Common myeloid progenitor, CD34-positive (primary cell): ENCODE measurements at regions not wholly inside any gene's neighbourhood (a gene's known extent, or its start where the extent isn't known, plus 50 kb on each side); places are given as distances from the start of the nearest gene placed in this dataset.

Experiments used
- CTCF ChIA-PET: fragments of 350-600 bp; sonication (Branson Sonifier 250); formaldehyde crosslinking; loops from one replicate; lab custom pipeline; 2021; ENCODE audit warnings: antibody characterized with exemption; lab: Charles Lee
- POLR2A ChIA-PET: fragments of 350-600 bp; sonication (Branson Sonifier 250); formaldehyde crosslinking; loops from one replicate; lab custom pipeline; 2021; ENCODE audit warnings: antibody characterized with exemption; lab: Charles Lee
- DNase-seq, 3 donors: peaks; one replicate each; pipeline versions ENCODE4 v3.0.0 to v3.0.0-alpha.2; 2013
- H3K27ac ChIP-seq, 2 experiments: 1 replicate in 1 of 2; 2 replicates in 1 of 2; pipeline ENCODE4 v1.7.0; 2013; ENCODE audit warnings: inconsistent platforms in 2 of 2, low read length in 2 of 2, mild to moderate bottlenecking in 2 of 2, low read depth in 1 of 2, moderate library complexity in 1 of 2; ENCODE audit not compliant: severe bottlenecking in 2 of 2, insufficient read depth in 1 of 2, poor library complexity in 1 of 2
- H3K27me3 ChIP-seq, 5 experiments: replicated peaks in 2 of 5; 1 replicate in 3 of 5; 2 replicates in 2 of 5; pipeline versions ENCODE4 v1.6.1 to v1.7.0; 2013; ENCODE audit warnings: low read length in 4 of 5, mild to moderate bottlenecking in 2 of 5, moderate library complexity in 2 of 5, inconsistent platforms in 1 of 5; ENCODE audit not compliant: insufficient read depth in 5 of 5, control insufficient read depth in 4 of 5
- H3K36me3 ChIP-seq, 4 experiments: 1 replicate in 2 of 4; 2 replicates in 2 of 4; pipeline versions ENCODE4 v1.6.1 to v1.7.0; 2013; ENCODE audit warnings: low read length in 3 of 4, control low read depth in 1 of 4, mild to moderate bottlenecking in 1 of 4; ENCODE audit not compliant: control insufficient read depth in 4 of 4, insufficient read depth in 4 of 4
- H3K4me1 ChIP-seq, 4 experiments: 1 replicate in 3 of 4; 2 replicates in 1 of 4; pipeline versions ENCODE4 v1.6.1 to v1.7.1; 2013; ENCODE audit warnings: low read length in 3 of 4, mild to moderate bottlenecking in 3 of 4, control low read depth in 1 of 4, inconsistent platforms in 1 of 4, moderate library complexity in 1 of 4; ENCODE audit not compliant: control insufficient read depth in 4 of 4, insufficient read depth in 4 of 4; ENCODE audit errors: control extremely low read depth in 1 of 4
- H3K4me3 ChIP-seq, 7 experiments: 1 replicate in 4 of 7; 2 replicates in 3 of 7; pipeline versions ENCODE4 v1.5.1 to v1.7.0; 2013; ENCODE audit warnings: mild to moderate bottlenecking in 7 of 7, low read length in 6 of 7, moderate library complexity in 6 of 7, inconsistent platforms in 2 of 7, low read depth in 2 of 7, control low read depth in 1 of 7; ENCODE audit not compliant: insufficient read depth in 4 of 7, control insufficient read depth in 1 of 7; ENCODE audit errors: extremely low read depth in 1 of 7
- H3K9me3 ChIP-seq, 5 experiments: 1 replicate in 4 of 5; 2 replicates in 1 of 5; pipeline versions ENCODE4 v1.6.1 to v1.7.1; 2013; ENCODE audit warnings: low read length in 4 of 5, mild to moderate bottlenecking in 2 of 5, inconsistent platforms in 1 of 5, low read depth in 1 of 5, moderate library complexity in 1 of 5; ENCODE audit not compliant: control insufficient read depth in 4 of 5, insufficient read depth in 2 of 5; ENCODE audit errors: control extremely low read depth in 1 of 5
- WGBS: methylation state at CpG from one replicate; pipeline ENCODE4 v1.1.5; 2013; ENCODE audit not compliant: insufficient coverage; 5-methylcytosine and 5-hydroxymethylcytosine counted together

DNA sequence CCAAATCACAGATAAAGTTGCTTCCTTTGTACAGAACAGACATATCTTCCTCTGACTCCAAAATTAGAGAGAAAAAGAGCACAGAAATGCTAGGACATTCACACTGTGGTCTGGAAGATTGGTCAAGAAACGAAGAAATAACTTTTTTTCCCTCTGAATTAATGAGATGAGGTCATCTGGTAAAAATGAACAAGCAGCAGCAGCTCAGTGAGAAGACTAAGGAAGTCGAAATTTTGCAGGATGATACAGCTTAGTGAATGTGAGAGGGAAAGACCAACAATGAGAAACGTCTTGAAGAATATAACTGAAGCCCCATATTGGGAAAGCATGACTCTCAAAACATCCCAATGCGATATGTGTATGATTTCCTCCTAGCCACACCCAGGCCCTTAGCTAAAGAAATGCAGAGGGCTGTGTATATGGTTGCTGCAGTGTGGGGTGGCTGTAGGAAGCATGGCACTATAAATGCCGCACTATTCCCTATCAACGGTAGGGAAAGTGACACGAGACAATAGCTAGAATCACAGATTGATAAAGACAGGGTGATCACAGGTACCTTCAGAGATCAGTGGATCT, 208.6 kb downstream of the VEGFC start:
- H3K4me1 ChIP-seq = no peaks in the 10 kb centered on the region
- POLR2A ChIA-PET = no interaction called here
- no peaks in the 10 kb centered on the region for H3K9me3 ChIP-seq
- DNase-seq = no peak
- no peak overlapping the region for H3K4me3 ChIP-seq
- no peaks in the 10 kb centered on the region for H3K27me3 ChIP-seq
- CTCF ChIA-PET = no interaction called here
- no peaks in the 10 kb centered on the region for H3K36me3 ChIP-seq
- no peak overlapping the region for H3K27ac ChIP-seq
- WGBS = 81% methylated on average over 5 of the region's 7 CpGs

- Histone ChIP-seq H3K27me3 (no peaks in the 10 kb centered on the region), H3K9me3 (peaks cover 0 to 2% (median 0%) of the 10 kb centered on the region in 5 experiments), H3K36me3 (no peaks in the 10 kb centered on the region), H3K4me1 (no peaks in the 10 kb centered on the region), H3K27ac (no peak overlapping the region), H3K4me3 (no peak overlapping the region)
- 67% methylated on average over 2 of the region's 2 CpGs for WGBS
- POLR2A ChIA-PET = no interaction called here
- CTCF ChIA-PET = no interaction called here
- no peak for DNase-seq
These were observed 204.8 kb downstream of the VEGFC start for GRCh38 chr4:176587920-176588319.

DNA sequence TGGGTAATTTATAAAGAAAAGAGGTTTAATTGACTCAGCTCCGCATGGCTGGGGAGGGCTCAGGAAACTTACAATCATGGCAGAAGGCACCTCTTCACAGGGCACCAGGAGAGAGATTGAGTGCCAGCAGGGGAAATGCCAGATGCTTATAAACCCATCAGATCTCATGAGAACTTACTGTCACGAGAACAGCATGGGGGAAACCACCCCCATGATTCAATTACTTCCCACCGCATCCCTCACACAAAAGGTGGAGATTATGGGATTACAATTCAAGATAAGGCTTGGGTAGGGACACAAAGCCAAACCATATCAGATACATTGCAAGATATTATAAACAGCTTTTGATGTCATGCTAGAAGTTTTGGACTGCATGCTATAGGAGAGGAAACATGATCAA, 204.3 kb downstream of the VEGFC start:
- POLR2A ChIA-PET = no interaction called here
- H3K9me3 ChIP-seq = peaks cover 0 to 2% (median 0%) of the 10 kb centered on the region in 5 experiments
- WGBS = 100% methylated on average over 1 of the region's 3 CpGs

GRCh38 chr4:176592976-176593670, 199.6 kb downstream of the VEGFC start:
- DNase-seq = no peak
- ChIA-PET CTCF (no interaction called here), POLR2A (no interaction called here)
- Histone ChIP-seq H3K4me1 (no peaks in the 10 kb centered on the region), H3K27ac (no peak overlapping the region), H3K4me3 (no peak overlapping the region), H3K27me3 (no peaks in the 10 kb centered on the region), H3K9me3 (peaks cover 0 to 2% (median 0%) of the 10 kb centered on the region in 5 experiments), H3K36me3 (no peaks in the 10 kb centered on the region)
- WGBS = 100% methylated on average over 2 of the region's 2 CpGs

More for the DNA sequence above, 204.3 kb downstream of the VEGFC start:
- DNase-seq = no peak
- Histone ChIP-seq H3K4me1 (no peaks in the 10 kb centered on the region), H3K27me3 (no peaks in the 10 kb centered on the region), H3K36me3 (no peaks in the 10 kb centered on the region), H3K4me3 (no peak overlapping the region), H3K27ac (no peak overlapping the region)
- CTCF ChIA-PET = no interaction called here

GRCh38 chr4:176593943-176594342, 198.8 kb downstream of the VEGFC start:
- 63% methylated on average over 3 of the region's 4 CpGs for WGBS
- no peak overlapping the region for H3K4me3 ChIP-seq
- DNase-seq = no peak
- H3K4me1 ChIP-seq = no peaks in the 10 kb centered on the region
- no peaks in the 10 kb centered on the region for H3K36me3 ChIP-seq
- no peak overlapping the region for H3K27ac ChIP-seq
- peaks cover 0 to 2% (median 0%) of the 10 kb centered on the region in 5 experiments for H3K9me3 ChIP-seq
- H3K27me3 ChIP-seq = no peaks in the 10 kb centered on the region
- POLR2A ChIA-PET = no interaction called here
- CTCF ChIA-PET = no interaction called here

DNA sequence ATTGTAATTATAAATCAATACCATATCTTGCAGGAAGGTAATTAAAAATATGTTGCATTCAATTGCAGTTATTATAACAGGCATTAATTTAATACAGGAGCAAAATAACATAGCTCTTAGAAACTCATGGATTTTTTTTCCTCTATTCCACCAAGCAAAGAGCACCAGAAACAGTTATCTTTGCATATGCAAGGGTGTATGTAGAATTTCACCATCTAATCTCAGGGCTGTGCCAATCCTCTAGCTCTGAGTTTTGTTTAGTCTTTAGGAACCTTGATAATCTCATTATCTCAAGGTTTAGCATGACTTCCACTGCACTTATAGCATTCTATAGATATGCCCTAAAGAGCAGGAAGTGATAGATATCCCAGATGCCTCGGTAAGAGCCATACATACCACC, 197.5 kb downstream of the VEGFC start:
- H3K9me3 ChIP-seq = peaks cover 0 to 2% (median 0%) of the 10 kb centered on the region in 5 experiments
- POLR2A ChIA-PET = no interaction called here
- H3K4me3 ChIP-seq = no peak overlapping the region
- H3K36me3 ChIP-seq = no peaks in the 10 kb centered on the region
- WGBS = no CpG with 5 or more reads among the region's 1 CpG
- no peaks in the 10 kb centered on the region for H3K4me1 ChIP-seq
- no peak overlapping the region for H3K27ac ChIP-seq
- CTCF ChIA-PET = no interaction called here
- no peak for DNase-seq
- H3K27me3 ChIP-seq = no peaks in the 10 kb centered on the region

DNA sequence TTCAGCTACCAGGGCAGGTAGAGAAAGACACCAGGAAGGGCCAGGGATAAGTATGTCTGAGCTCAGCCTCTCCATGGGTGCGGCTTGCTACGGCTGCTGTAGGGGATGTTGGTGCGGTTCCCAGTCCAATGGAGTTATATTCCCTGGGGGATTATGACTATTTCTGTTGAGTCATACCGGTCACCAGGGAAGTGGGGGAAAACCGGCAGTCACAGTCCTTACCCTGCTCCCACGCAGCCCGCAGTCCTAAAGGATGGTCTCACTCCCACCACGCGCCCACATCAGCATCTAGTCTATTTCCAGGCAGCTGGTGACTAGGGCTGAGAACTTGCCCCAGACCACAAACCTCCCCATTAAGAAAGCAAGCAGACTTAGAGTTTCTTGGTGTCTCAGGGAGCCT, 191.6 kb downstream of the VEGFC start:
- ChIA-PET POLR2A (no interaction called here), CTCF (no interaction called here)
- Histone ChIP-seq H3K4me1 (no peaks in the 10 kb centered on the region), H3K36me3 (no peaks in the 10 kb centered on the region), H3K27ac (no peak overlapping the region), H3K4me3 (no peak overlapping the region), H3K27me3 (no peaks in the 10 kb centered on the region), H3K9me3 (no peaks in the 10 kb centered on the region)
- 94% methylated on average over 9 of the region's 9 CpGs for WGBS
- DNase-seq = no peak
